Neural cell (in vitro differentiated cells): ENCODE measurements at regions not wholly inside any gene's neighbourhood (a gene's known extent, or its start where the extent isn't known, plus 50 kb on each side); places are given as distances from the start of the nearest gene placed in this dataset.

Experiments
- EP300 ChIP-seq: fragments of 450-650 bp; conservative IDR thresholded peaks from 2 replicates; pipeline ENCODE4 v1.6.1; 2014; ENCODE audit warnings: antibody characterized with exemption, mild to moderate bottlenecking, moderate library complexity; ENCODE audit not compliant: poor library complexity, severe bottlenecking
- EZH2 ChIP-seq: fragments of 200-600, 300-800 bp; shearing (Covaris generic), sonication (generic); IDR thresholded peaks from 2 replicates; pipeline ENCODE4 v1.6.1; 2014; ENCODE audit warnings: antibody characterized with exemption, low read length, borderline replicate concordance, mild to moderate bottlenecking; ENCODE audit not compliant: insufficient read depth, poor library complexity, severe bottlenecking
- MXI1 ChIP-seq: fragments of 450-650 bp; conservative IDR thresholded peaks from 2 replicates; pipeline ENCODE4 v1.6.1; 2014; ENCODE audit warnings: antibody characterized with exemption, mild to moderate bottlenecking; ENCODE audit not compliant: poor library complexity, severe bottlenecking
- POLR2AphosphoS5 ChIP-seq: IDR thresholded peaks from 2 replicates; pipeline ENCODE4 v1.6.1; 2012
- RAD21 ChIP-seq: fragments of 450-650 bp; conservative IDR thresholded peaks from 2 replicates; pipeline ENCODE4 v1.6.1; 2014; ENCODE audit warnings: antibody characterized with exemption, mild to moderate bottlenecking, moderate library complexity
- SMC3 ChIP-seq: fragments of 450-650 bp; conservative IDR thresholded peaks from 2 replicates; pipeline ENCODE4 v1.6.1; 2014; ENCODE audit warnings: antibody characterized with exemption, mild to moderate bottlenecking, moderate library complexity; ENCODE audit not compliant: poor library complexity
- TAF1 ChIP-seq: IDR thresholded peaks from 2 replicates; pipeline ENCODE4 v1.6.1; 2012; ENCODE audit warnings: low read depth
- TF ChIP-seq, protein P1 (sequence below): fragments of 450-650 bp; IDR thresholded peaks from 2 replicates; pipeline ENCODE4 v1.5.1; 2014; ENCODE audit warnings: antibody characterized with exemption, mild to moderate bottlenecking, moderate library complexity; ENCODE audit not compliant: poor library complexity, severe bottlenecking
- TF ChIP-seq, protein P2 (sequence below): IDR thresholded peaks from 2 replicates; pipeline ENCODE4 v1.6.1; 2012; ENCODE audit warnings: borderline replicate concordance

DNA sequence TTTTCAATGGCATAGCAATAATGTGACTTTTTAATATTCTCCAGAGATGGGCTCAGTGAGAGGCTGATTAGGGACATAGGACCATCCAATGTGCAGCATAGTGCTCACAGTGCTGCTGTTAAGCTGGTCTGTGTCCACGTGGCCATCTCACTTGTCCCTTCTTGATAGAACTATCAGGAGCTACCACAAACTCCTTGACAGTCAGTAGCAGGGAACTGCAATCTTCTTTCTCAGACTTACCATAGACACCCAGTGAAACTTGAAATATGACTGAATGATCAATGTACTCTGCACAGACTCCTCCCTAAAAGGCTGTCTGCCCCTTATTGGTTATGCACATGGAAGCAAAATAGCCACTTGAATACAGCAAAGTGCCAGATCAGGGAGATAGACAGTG, 64.5 kb upstream of the WARS2 start:
- TF ChIP-seq, protein P1, sequence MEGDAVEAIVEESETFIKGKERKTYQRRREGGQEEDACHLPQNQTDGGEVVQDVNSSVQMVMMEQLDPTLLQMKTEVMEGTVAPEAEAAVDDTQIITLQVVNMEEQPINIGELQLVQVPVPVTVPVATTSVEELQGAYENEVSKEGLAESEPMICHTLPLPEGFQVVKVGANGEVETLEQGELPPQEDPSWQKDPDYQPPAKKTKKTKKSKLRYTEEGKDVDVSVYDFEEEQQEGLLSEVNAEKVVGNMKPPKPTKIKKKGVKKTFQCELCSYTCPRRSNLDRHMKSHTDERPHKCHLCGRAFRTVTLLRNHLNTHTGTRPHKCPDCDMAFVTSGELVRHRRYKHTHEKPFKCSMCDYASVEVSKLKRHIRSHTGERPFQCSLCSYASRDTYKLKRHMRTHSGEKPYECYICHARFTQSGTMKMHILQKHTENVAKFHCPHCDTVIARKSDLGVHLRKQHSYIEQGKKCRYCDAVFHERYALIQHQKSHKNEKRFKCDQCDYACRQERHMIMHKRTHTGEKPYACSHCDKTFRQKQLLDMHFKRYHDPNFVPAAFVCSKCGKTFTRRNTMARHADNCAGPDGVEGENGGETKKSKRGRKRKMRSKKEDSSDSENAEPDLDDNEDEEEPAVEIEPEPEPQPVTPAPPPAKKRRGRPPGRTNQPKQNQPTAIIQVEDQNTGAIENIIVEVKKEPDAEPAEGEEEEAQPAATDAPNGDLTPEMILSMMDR: no peak
- TF ChIP-seq EP300 (no peak), RAD21 (no peak), TAF1 (no peak), POLR2AphosphoS5 (no peak), MXI1 (no peak), EZH2 (no peak), SMC3 (no peak)
- TF ChIP-seq, protein P2, sequence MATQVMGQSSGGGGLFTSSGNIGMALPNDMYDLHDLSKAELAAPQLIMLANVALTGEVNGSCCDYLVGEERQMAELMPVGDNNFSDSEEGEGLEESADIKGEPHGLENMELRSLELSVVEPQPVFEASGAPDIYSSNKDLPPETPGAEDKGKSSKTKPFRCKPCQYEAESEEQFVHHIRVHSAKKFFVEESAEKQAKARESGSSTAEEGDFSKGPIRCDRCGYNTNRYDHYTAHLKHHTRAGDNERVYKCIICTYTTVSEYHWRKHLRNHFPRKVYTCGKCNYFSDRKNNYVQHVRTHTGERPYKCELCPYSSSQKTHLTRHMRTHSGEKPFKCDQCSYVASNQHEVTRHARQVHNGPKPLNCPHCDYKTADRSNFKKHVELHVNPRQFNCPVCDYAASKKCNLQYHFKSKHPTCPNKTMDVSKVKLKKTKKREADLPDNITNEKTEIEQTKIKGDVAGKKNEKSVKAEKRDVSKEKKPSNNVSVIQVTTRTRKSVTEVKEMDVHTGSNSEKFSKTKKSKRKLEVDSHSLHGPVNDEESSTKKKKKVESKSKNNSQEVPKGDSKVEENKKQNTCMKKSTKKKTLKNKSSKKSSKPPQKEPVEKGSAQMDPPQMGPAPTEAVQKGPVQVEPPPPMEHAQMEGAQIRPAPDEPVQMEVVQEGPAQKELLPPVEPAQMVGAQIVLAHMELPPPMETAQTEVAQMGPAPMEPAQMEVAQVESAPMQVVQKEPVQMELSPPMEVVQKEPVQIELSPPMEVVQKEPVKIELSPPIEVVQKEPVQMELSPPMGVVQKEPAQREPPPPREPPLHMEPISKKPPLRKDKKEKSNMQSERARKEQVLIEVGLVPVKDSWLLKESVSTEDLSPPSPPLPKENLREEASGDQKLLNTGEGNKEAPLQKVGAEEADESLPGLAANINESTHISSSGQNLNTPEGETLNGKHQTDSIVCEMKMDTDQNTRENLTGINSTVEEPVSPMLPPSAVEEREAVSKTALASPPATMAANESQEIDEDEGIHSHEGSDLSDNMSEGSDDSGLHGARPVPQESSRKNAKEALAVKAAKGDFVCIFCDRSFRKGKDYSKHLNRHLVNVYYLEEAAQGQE: no peak
